Caco-2 (cell line): ENCODE measurements at regions not wholly inside any gene's neighbourhood (a gene's known extent, or its start where the extent isn't known, plus 50 kb on each side); places are given as distances from the start of the nearest gene placed in this dataset.

Experiments
- BruUV-seq: library from RNA; stranded (reverse); fragments of 400-500 nt; replicated peaks from 2 replicates; lab custom pipeline; 2021; lab: Mats Ljungman, UMichigan
- CTCF ChIA-PET: fragments of 300-600 bp; sonication (Branson Sonifier 250); formaldehyde crosslinking; loops from one replicate; lab custom pipeline; 2022; ENCODE audit warnings: antibody characterized with exemption; lab: Charles Lee
- POLR2A ChIA-PET: fragments of 300-600 bp; sonication (Branson Sonifier 250); formaldehyde crosslinking; loops from one replicate; lab custom pipeline; 2022; ENCODE audit warnings: antibody characterized with exemption; lab: Charles Lee
- DNase-seq, 2 experiments: peaks; one replicate each; pipeline versions ENCODE4 v3.0.0 to v3.0.0-alpha.2; 2020 to 2022
- H3K27me3 ChIP-seq: replicated peaks from 2 replicates; pipeline ENCODE4 v1.6.0; 2011; ENCODE audit warnings: low read length; ENCODE audit not compliant: control insufficient read depth, insufficient read depth
- H3K36me3 ChIP-seq: 2 replicates; pipeline ENCODE4 v1.5.1; 2011; ENCODE audit warnings: low read length; ENCODE audit not compliant: control insufficient read depth, insufficient read depth
- H3K4me1 ChIP-seq: fragments of 250-450 bp; sonication (Bioruptor Pico); 2 replicates; pipeline ENCODE4 v1.5.1; 2020; ENCODE audit warnings: mild to moderate bottlenecking
- H3K4me3 ChIP-seq: 2 replicates; pipeline ENCODE4 v1.5.1; 2011; ENCODE audit warnings: low read depth, mild to moderate bottlenecking, control low read depth, low read length
- H3K9me3 ChIP-seq: fragments of 250-450 bp; sonication (Bioruptor Pico); 2 replicates; pipeline ENCODE4 v1.5.1; 2020; ENCODE audit warnings: mild to moderate bottlenecking, moderate library complexity
- H3K27ac Mint-ChIP-seq: one replicate; pipeline ENCODE4 v1.8.0; 2022; ENCODE audit warnings: mixed read lengths; ENCODE audit not compliant: unreplicated experiment
- H3K27me3 Mint-ChIP-seq: one replicate; pipeline ENCODE4 v1.8.0; 2022; ENCODE audit warnings: mixed read lengths; ENCODE audit not compliant: insufficient read depth, unreplicated experiment
- H3K36me3 Mint-ChIP-seq: one replicate; pipeline ENCODE4 v1.8.0; 2022; ENCODE audit warnings: mild to moderate bottlenecking, mixed read lengths; ENCODE audit not compliant: insufficient read depth, unreplicated experiment
- H3K4me1 Mint-ChIP-seq: one replicate; pipeline ENCODE4 v1.8.0; 2022; ENCODE audit warnings: low read depth, mixed read lengths; ENCODE audit not compliant: unreplicated experiment
- H3K4me3 Mint-ChIP-seq: one replicate; pipeline ENCODE4 v1.8.0; 2022; ENCODE audit warnings: mild to moderate bottlenecking, moderate library complexity, mixed read lengths; ENCODE audit not compliant: unreplicated experiment
- H3K9me3 Mint-ChIP-seq: one replicate; pipeline ENCODE4 v1.8.0; 2022; ENCODE audit warnings: mixed read lengths; ENCODE audit not compliant: unreplicated experiment
- intact Hi-C: fragments of 100-400 bp; cut with micrococcal nuclease; formaldehyde crosslinking; loops from one replicate; pipeline ENCODE4 v1.10.0; 2022; ENCODE audit not compliant: unreplicated experiment
- TF ChIP-seq, protein P1 (sequence below), 2 experiments: fragments of 200-600 bp in 1 of 2; IDR thresholded peaks; 1 replicate in 1 of 2; 2 replicates in 1 of 2; pipeline versions ENCODE4 v1.5.1 to v1.8.0; 2011 to 2022; ENCODE audit warnings: antibody characterized with exemption in 1 of 2, control low read depth in 1 of 2, inconsistent platforms in 1 of 2, low read depth in 1 of 2, low read length in 1 of 2, mild to moderate bottlenecking in 1 of 2, moderate library complexity in 1 of 2; ENCODE audit not compliant: insufficient read depth in 1 of 2, severe bottlenecking in 1 of 2, unreplicated experiment in 1 of 2

DNA sequence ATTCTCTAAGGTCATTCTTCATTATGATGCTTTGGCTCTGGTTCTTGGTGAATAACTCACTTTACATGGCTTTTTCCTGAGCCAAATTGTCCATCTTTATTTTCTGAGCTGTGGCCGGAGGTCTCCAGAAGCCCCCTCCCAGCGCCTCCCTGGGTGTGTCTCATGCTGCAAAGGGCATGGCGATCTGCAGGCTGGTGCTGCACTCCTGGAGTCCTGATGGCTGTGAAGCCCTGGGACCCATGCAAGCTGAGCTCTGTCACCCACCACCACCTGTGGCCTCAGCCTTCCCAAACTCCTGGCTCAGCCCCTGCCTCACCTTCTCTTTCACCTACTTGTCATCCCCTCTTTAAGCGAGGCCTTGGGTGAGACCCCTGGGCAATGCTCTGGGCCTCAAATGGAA is 96.9 kb downstream of the CEBPB start:
- TF ChIP-seq, protein P1, sequence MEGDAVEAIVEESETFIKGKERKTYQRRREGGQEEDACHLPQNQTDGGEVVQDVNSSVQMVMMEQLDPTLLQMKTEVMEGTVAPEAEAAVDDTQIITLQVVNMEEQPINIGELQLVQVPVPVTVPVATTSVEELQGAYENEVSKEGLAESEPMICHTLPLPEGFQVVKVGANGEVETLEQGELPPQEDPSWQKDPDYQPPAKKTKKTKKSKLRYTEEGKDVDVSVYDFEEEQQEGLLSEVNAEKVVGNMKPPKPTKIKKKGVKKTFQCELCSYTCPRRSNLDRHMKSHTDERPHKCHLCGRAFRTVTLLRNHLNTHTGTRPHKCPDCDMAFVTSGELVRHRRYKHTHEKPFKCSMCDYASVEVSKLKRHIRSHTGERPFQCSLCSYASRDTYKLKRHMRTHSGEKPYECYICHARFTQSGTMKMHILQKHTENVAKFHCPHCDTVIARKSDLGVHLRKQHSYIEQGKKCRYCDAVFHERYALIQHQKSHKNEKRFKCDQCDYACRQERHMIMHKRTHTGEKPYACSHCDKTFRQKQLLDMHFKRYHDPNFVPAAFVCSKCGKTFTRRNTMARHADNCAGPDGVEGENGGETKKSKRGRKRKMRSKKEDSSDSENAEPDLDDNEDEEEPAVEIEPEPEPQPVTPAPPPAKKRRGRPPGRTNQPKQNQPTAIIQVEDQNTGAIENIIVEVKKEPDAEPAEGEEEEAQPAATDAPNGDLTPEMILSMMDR (IDR thresholded peaks at IDR 0.05; ENCODE audit: insufficient read depth in 1 of 2, low read depth in 1 of 2, low read length in 1 of 2, severe bottlenecking in 1 of 2, unreplicated experiment in 1 of 2) = no peak
- intact Hi-C loops = no loop called here
- BruUV-seq = no TSS peak
- no peak for DNase-seq
- Histone ChIP-seq H3K4me3 (no peak overlapping the region), H3K27me3 (no peaks in the 10 kb centered on the region), H3K4me1 (peaks cover 15% of the 10 kb centered on the region), H3K36me3 (no peaks in the 10 kb centered on the region), H3K9me3 (no peaks in the 10 kb centered on the region)
- no peaks in the 10 kb centered on the region for H3K4me1 Mint-ChIP-seq
- no peak overlapping the region for H3K27ac Mint-ChIP-seq
- CTCF ChIA-PET = no interaction called here
- H3K4me3 Mint-ChIP-seq = no peak overlapping the region
- H3K27me3 Mint-ChIP-seq = no peaks in the 10 kb centered on the region
- POLR2A ChIA-PET = no interaction called here
- H3K36me3 Mint-ChIP-seq = no peaks in the 10 kb centered on the region
- no peaks in the 10 kb centered on the region for H3K9me3 Mint-ChIP-seq

DNA sequence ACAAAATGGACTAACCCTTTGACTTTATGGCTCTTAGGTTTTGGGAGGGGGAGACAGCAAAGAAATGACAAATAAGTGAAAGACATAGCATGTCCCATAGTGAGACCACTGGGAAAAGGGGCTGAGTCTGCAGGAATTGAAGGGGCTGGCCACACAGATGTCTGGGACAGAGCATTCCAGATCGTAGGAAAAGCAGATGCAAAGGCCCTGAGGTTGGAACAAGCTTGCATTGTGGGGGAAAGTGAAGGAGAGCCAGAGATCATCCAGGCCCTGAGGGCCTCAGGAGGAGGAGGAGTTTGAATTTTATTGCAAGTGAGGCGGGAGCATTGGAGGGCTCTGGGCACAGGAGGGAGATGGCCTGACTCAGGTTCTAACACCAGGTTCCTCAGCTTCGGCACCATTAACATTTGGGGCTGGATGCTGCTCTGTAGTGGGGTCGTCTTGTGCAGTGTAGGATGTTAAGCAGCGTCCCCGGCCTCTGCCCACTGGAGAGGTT is 97.5 kb downstream of the CEBPB start:
- TF ChIP-seq, protein P1 (IDR thresholded peaks at IDR 0.05; ENCODE audit: insufficient read depth in 1 of 2, low read depth in 1 of 2, low read length in 1 of 2, severe bottlenecking in 1 of 2, unreplicated experiment in 1 of 2) = no peak
- intact Hi-C loops = no loop called here
- Histone ChIP-seq H3K4me3 (no peak overlapping the region), H3K27me3 (no peaks in the 10 kb centered on the region), H3K36me3 (no peaks in the 10 kb centered on the region), H3K4me1 (peaks cover 22% of the 10 kb centered on the region), H3K9me3 (no peaks in the 10 kb centered on the region)
- Mint-ChIP-seq H3K27me3 (no peaks in the 10 kb centered on the region), H3K4me1 (no peaks in the 10 kb centered on the region), H3K36me3 (no peaks in the 10 kb centered on the region), H3K27ac (no peak overlapping the region), H3K4me3 (no peak overlapping the region), H3K9me3 (no peaks in the 10 kb centered on the region)
- no TSS peak for BruUV-seq
- CTCF ChIA-PET = no interaction called here
- POLR2A ChIA-PET = no interaction called here
- no peak for DNase-seq

DNA sequence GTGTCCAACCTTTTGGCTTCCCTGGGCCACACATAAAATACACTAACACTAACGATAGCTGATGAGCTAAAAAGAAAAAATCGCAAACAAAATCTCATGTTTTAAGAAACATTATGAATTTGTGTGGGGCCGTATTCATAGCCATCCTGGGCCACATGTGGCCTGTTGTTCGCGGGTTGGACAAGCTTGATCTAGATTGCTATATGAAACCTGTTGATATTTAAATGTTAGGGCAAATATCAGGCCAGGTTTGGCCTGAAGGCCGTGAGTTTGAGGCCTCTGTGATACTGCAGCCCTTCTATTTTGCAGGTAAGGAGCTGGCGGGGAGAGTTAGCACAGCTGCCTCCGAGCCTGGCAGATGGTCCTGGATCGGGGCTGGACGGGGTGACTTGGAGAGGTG is 99.0 kb downstream of the CEBPB start:
- TF ChIP-seq, protein P1 (IDR thresholded peaks at IDR 0.05; ENCODE audit: insufficient read depth in 1 of 2, low read depth in 1 of 2, low read length in 1 of 2, severe bottlenecking in 1 of 2, unreplicated experiment in 1 of 2) = no peak
- no peak for DNase-seq
- peaks cover 22% of the 10 kb centered on the region for H3K4me1 ChIP-seq
- ChIA-PET POLR2A (interaction anchor here (0.9 kb wide), 1 partner anchor 98 kb away, joined by 5 read pairs; no protein-coding TSS in a partner anchor), CTCF (no interaction called here)
- Mint-ChIP-seq H3K9me3 (no peaks in the 10 kb centered on the region), H3K4me1 (no peaks in the 10 kb centered on the region), H3K27ac (no peak overlapping the region), H3K4me3 (no peak overlapping the region), H3K36me3 (no peaks in the 10 kb centered on the region), H3K27me3 (no peaks in the 10 kb centered on the region)
- H3K27me3 ChIP-seq = no peaks in the 10 kb centered on the region
- no peaks in the 10 kb centered on the region for H3K9me3 ChIP-seq
- intact Hi-C loops = no loop called here
- BruUV-seq = no TSS peak
- no peak overlapping the region for H3K4me3 ChIP-seq
- H3K36me3 ChIP-seq = no peaks in the 10 kb centered on the region
